ENCODE measurements at regions not wholly inside any gene's neighbourhood (a gene's known extent, or its start where the extent isn't known, plus 50 kb on each side); places are given as distances from the start of the nearest gene placed in this dataset.

GRCh38 chr1:233728721-233729120, 114.8 kb downstream of the KCNK1 start:
- Histone ChIP-seq H3K79me2 (replicated peaks; ENCODE audit: insufficient read depth) (no peaks in the 10 kb centered on the region), H3K27me3 (ENCODE audit: insufficient read depth) (no peaks in the 10 kb centered on the region), H2AFZ (no peak overlapping the region), H3K4me2 (no peak overlapping the region), H3K27ac (ENCODE audit: low read depth) (no peak overlapping the region), H3K4me1 (ENCODE audit: insufficient read depth) (peaks cover 26% of the 10 kb centered on the region), H3K36me3 (ENCODE audit: insufficient read depth) (no peaks in the 10 kb centered on the region), H3K9me2 (ENCODE audit: insufficient read depth) (peaks cover 6% of the 10 kb centered on the region), H3K4me3 (no peak overlapping the region), H3F3A (replicated peaks; ENCODE audit: low read depth) (no peaks in the 10 kb centered on the region), H4K20me1 (replicated peaks; ENCODE audit: insufficient read depth) (no peaks in the 10 kb centered on the region)
- Mint-ChIP-seq H3K27ac (no peak overlapping the region), H3K4me3 (no peak overlapping the region), H3K4me1 (peaks cover 40% of the 10 kb centered on the region), H3K27me3 (ENCODE audit: insufficient read depth, low read depth, poor library complexity) (peaks cover 5% of the 10 kb centered on the region), H3K9me3 (peaks cover 6% of the 10 kb centered on the region; the same call in 2 of the 3 replicates), H3K36me3 (ENCODE audit: low read depth) (peaks cover 6% of the 10 kb centered on the region; the same call in 1 of the 3 replicates)
- no peak for TF ChIP-seq NANOG (IDR thresholded peaks at IDR 0.05; ENCODE audit: borderline replicate concordance)
- TF ChIP-seq POLR2AphosphoS5 (IDR thresholded peaks at IDR 0.05; ENCODE audit: low read depth) = no peak
- no peak for TF ChIP-seq ZNF331 (CRISPR knock-in tag; IDR thresholded peaks at IDR 0.05; ENCODE audit: low read depth)
- TF ChIP-seq EZH2 (IDR thresholded peaks at IDR 0.05; ENCODE audit: low read depth, unreplicated experiment) = no peak
- TF ChIP-seq EZH2phosphoT487 (IDR thresholded peaks at IDR 0.05; ENCODE audit: unreplicated experiment) = no peak
- no peak for TF ChIP-seq JUNB (IDR thresholded peaks at IDR 0.05; ENCODE audit: unreplicated experiment)
- no peak for TF ChIP-seq CTCF (conservative IDR thresholded peaks at IDR 0.05; ENCODE audit: low read depth in 2 of 2)
- TF ChIP-seq ETS1 (IDR thresholded peaks at IDR 0.05) = no peak
- no peak for TF ChIP-seq ZNF462 (CRISPR knock-in tag; IDR thresholded peaks at IDR 0.05)
- TF ChIP-seq REST (IDR thresholded peaks at IDR 0.05; ENCODE audit: unreplicated experiment) = no peak
- no peak for TF ChIP-seq CREB1 (CRISPR knock-in tag; IDR thresholded peaks at IDR 0.05; ENCODE audit: low read depth)
- TF ChIP-seq ZNF114 (CRISPR knock-in tag; IDR thresholded peaks at IDR 0.05) = no peak
- TF ChIP-seq STAT1 (IDR thresholded peaks at IDR 0.05; ENCODE audit: unreplicated experiment) = no peak
- no peak for DNase-seq (ENCODE audit: low spot score)
- no peak for ATAC-seq

Data from GM23338 (cell line).